ENCODE measurements at regions not wholly inside any gene's neighbourhood (a gene's known extent, or its start where the extent isn't known, plus 50 kb on each side); places are given as distances from the start of the nearest gene placed in this dataset.

- no peak overlapping the region for H3K4me3 ChIP-seq
- FAIRE-seq (no peak), ATAC-seq (no peak), DNase-seq (ENCODE audit: low read depth, low spot score) (no peak)
- no peaks in the 10 kb centered on the region for H3K79me2 ChIP-seq (ENCODE audit: control insufficient read depth, insufficient read depth, low read length)
- in situ Hi-C loops (cut with MboI): no loop called here
- H4K20me1 ChIP-seq (ENCODE audit: control insufficient read depth, insufficient read depth): no peaks in the 10 kb centered on the region
- BruUV-seq (replicated peaks): no TSS peak
- H3K9ac ChIP-seq (ENCODE audit: control insufficient read depth, insufficient read depth, low read length): no peak overlapping the region
- 13% methylated on average over 7 of the region's 7 CpGs for WGBS (ENCODE audit: insufficient coverage, insufficient replicate concordance, low lambda C conversion rate, missing lambda C conversion rate)
- ChIA-PET SMC1A (ENCODE audit: uncharacterized antibody, unreplicated experiment) (interaction anchor here (0.9 kb wide), 1 partner anchor 15 kb away, joined by 3 read pairs; no protein-coding TSS in a partner anchor), POLR2A (no interaction called here), RAD21 (ENCODE audit: unreplicated experiment) (no interaction called here), CTCF (no interaction called here)
- H3K27ac ChIP-seq (ENCODE audit: control insufficient read depth, insufficient read depth): no peak overlapping the region
- H2AFZ ChIP-seq (ENCODE audit: control insufficient read depth, low read depth, low read length): no peak overlapping the region
- H3K9me3 ChIP-seq (replicated peaks; ENCODE audit: control insufficient read depth, insufficient read depth, low read length): no peaks in the 10 kb centered on the region
- no peaks in the 10 kb centered on the region for H3K27me3 ChIP-seq (replicated peaks in 1 of 2; ENCODE audit: control insufficient read depth in 2 of 2, insufficient read depth in 2 of 2, low read length in 1 of 2)
- intact Hi-C loops (cut with micrococcal nuclease; ENCODE audit: unreplicated experiment): no loop called here
- no peaks in the 10 kb centered on the region for H3K36me3 ChIP-seq (ENCODE audit: control insufficient read depth in 2 of 2, insufficient read depth in 2 of 2, low read length in 1 of 2)
- no peak for TF ChIP-seq RAD51 (IDR thresholded peaks at IDR 0.05)
- TF ChIP-seq, protein P1, sequence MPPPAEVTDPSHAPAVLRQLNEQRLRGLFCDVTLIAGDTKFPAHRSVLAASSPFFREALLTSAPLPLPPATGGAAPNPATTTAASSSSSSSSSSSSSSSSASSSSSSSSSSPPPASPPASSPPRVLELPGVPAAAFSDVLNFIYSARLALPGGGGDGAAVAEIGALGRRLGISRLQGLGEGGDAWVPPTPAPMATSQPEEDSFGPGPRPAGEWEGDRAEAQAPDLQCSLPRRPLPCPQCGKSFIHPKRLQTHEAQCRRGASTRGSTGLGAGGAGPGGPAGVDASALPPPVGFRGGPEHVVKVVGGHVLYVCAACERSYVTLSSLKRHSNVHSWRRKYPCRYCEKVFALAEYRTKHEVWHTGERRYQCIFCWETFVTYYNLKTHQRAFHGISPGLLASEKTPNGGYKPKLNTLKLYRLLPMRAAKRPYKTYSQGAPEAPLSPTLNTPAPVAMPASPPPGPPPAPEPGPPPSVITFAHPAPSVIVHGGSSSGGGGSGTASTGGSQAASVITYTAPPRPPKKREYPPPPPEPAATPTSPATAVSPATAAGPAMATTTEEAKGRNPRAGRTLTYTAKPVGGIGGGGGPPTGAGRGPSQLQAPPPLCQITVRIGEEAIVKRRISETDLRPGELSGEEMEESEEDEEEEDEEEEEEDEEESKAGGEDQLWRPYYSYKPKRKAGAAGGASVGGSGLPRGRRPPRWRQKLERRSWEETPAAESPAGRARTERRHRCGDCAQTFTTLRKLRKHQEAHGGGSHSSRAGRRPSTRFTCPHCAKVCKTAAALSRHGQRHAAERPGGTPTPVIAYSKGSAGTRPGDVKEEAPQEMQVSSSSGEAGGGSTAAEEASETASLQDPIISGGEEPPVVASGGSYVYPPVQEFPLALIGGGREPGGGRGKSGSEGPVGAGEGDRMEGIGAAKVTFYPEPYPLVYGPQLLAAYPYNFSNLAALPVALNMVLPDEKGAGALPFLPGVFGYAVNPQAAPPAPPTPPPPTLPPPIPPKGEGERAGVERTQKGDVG (CRISPR knock-in tag; IDR thresholded peaks at IDR 0.05): no peak
- TF ChIP-seq SREBF2 (IDR thresholded peaks at IDR 0.05; ENCODE audit: low read length): no peak
- no peak for TF ChIP-seq PAX5 (IDR thresholded peaks at IDR 0.05; ENCODE audit: borderline replicate concordance, low read depth, low read length)
- TF ChIP-seq IRF5 (IDR thresholded peaks at IDR 0.05; ENCODE audit: borderline replicate concordance): no peak
- no peak for TF ChIP-seq JUNB (IDR thresholded peaks at IDR 0.05)
- TF ChIP-seq KAT2A (conservative IDR thresholded peaks at IDR 0.05; ENCODE audit: control insufficient read depth, low read depth, low read length): no peak
- TF ChIP-seq CEBPB (IDR thresholded peaks at IDR 0.05; ENCODE audit: borderline replicate concordance in 1 of 2, low read depth in 2 of 2, low read length in 2 of 2): no peak
- no peak for TF ChIP-seq NFXL1 (IDR thresholded peaks at IDR 0.05; ENCODE audit: borderline replicate concordance)
- TF ChIP-seq MAX (IDR thresholded peaks at IDR 0.05; ENCODE audit: low read depth, low read length): no peak
- TF ChIP-seq POLR2AphosphoS2 (IDR thresholded peaks at IDR 0.05; ENCODE audit: low read depth, low read length): no peak
- TF ChIP-seq BHLHE40 (IDR thresholded peaks at IDR 0.05; ENCODE audit: borderline replicate concordance in 1 of 2, low read depth in 2 of 2, low read length in 1 of 2): no peak
- TF ChIP-seq POU2F2 (IDR thresholded peaks at IDR 0.05; ENCODE audit: borderline replicate concordance, low read depth, low read length): no peak
- no peak for TF ChIP-seq SMC3 (IDR thresholded peaks at IDR 0.05; ENCODE audit: borderline replicate concordance, low read length)
- TF ChIP-seq CBX5 (IDR thresholded peaks at IDR 0.05; ENCODE audit: low read depth): no peak
- H3K4me2 ChIP-seq (ENCODE audit: control insufficient read depth, insufficient read depth): no peak overlapping the region
- no peaks in the 10 kb centered on the region for H3K4me1 ChIP-seq (ENCODE audit: control insufficient read depth, insufficient read depth, low read length)
Observed at GRCh38 chr10:9018195-9019173, 964.0 kb downstream of the GATA3 start.
